Karpas-422 (cell line): ENCODE measurements at regions not wholly inside any gene's neighbourhood (a gene's known extent, or its start where the extent isn't known, plus 50 kb on each side); places are given as distances from the start of the nearest gene placed in this dataset.

Source experiments
- DNase-seq: peaks from one replicate; pipeline ENCODE4 v3.0.0-alpha.2; 2015
- H2AFZ ChIP-seq: fragments of 200-600 bp; sonication (generic); 2 replicates; pipeline ENCODE4 v1.6.1; 2014; ENCODE audit warnings: antibody characterized with exemption, low read length, mixed read lengths
- H3K27ac ChIP-seq: fragments of 200-600 bp; sonication (generic); 2 replicates; pipeline ENCODE4 v1.5.1; 2014; ENCODE audit warnings: mild to moderate bottlenecking, low read length, moderate library complexity
- H3K27me3 ChIP-seq: fragments of 200-600 bp; sonication (generic); 2 replicates; pipeline ENCODE4 v1.6.1; 2014; ENCODE audit warnings: low read length, mixed read lengths
- H3K36me3 ChIP-seq: fragments of 200-600 bp; sonication (generic); 2 replicates; pipeline ENCODE4 v1.6.1; 2014; ENCODE audit warnings: low read length, mixed read lengths; ENCODE audit not compliant: insufficient read depth
- H3K4me1 ChIP-seq: fragments of 200-600 bp; sonication (generic); 2 replicates; pipeline ENCODE4 v1.6.1; 2014; ENCODE audit warnings: mild to moderate bottlenecking, low read length, mixed read lengths
- H3K4me2 ChIP-seq: fragments of 200-600 bp; sonication (generic); 2 replicates; pipeline ENCODE4 v1.6.1; 2014; ENCODE audit warnings: low read length, low read depth, mild to moderate bottlenecking; ENCODE audit not compliant: poor library complexity, severe bottlenecking
- H3K4me3 ChIP-seq: fragments of 200-600 bp; sonication (generic); 2 replicates; pipeline ENCODE4 v1.5.1; 2014; ENCODE audit warnings: mild to moderate bottlenecking, antibody characterized with exemption, low read length, mixed read lengths
- H3K79me2 ChIP-seq: fragments of 200-600 bp; sonication (generic); 2 replicates; pipeline ENCODE4 v1.6.1; 2014; ENCODE audit warnings: mild to moderate bottlenecking, low read length, mixed read lengths
- H3K9ac ChIP-seq: fragments of 200-600 bp; sonication (generic); 2 replicates; pipeline ENCODE4 v1.6.0; 2014; ENCODE audit warnings: low read length
- H3K9me2 ChIP-seq: fragments of 200-600 bp; sonication (generic), shearing (Covaris generic); replicated peaks from 2 replicates; pipeline ENCODE4 v1.6.0; 2014; ENCODE audit warnings: mild to moderate bottlenecking, low read length, moderate library complexity; ENCODE audit not compliant: insufficient read depth
- H3K9me3 ChIP-seq: fragments of 300-700, 200-600 bp; sonication (generic); 2 replicates; pipeline ENCODE4 v1.6.1; 2014; ENCODE audit warnings: low read length, mixed read lengths
- H4K20me1 ChIP-seq: fragments of 200-600 bp; sonication (generic); 2 replicates; pipeline ENCODE4 v1.6.1; 2014; ENCODE audit warnings: mild to moderate bottlenecking, antibody characterized with exemption, low read length, low read depth; ENCODE audit not compliant: insufficient read depth

- Histone ChIP-seq H3K9ac (no peak overlapping the region), H3K4me3 (no peak overlapping the region), H3K9me3 (no peaks in the 10 kb centered on the region), H3K36me3 (no peaks in the 10 kb centered on the region), H4K20me1 (no peaks in the 10 kb centered on the region), H3K4me2 (no peak overlapping the region), H3K79me2 (no peaks in the 10 kb centered on the region), H3K9me2 (no peaks in the 10 kb centered on the region), H2AFZ (no peak overlapping the region), H3K4me1 (no peaks in the 10 kb centered on the region), H3K27ac (no peak overlapping the region), H3K27me3 (no peaks in the 10 kb centered on the region)
- DNase-seq, result no peak
Measured at GRCh38 chr11:27187848-27188621, 147.4 kb downstream of the BBOX1 start.

- no peak for DNase-seq
- Histone ChIP-seq H3K4me2 (no peak overlapping the region), H2AFZ (no peak overlapping the region), H3K27ac (no peak overlapping the region), H3K4me1 (no peaks in the 10 kb centered on the region), H3K9me2 (no peaks in the 10 kb centered on the region), H3K79me2 (no peaks in the 10 kb centered on the region), H3K27me3 (no peaks in the 10 kb centered on the region), H3K36me3 (no peaks in the 10 kb centered on the region), H3K9me3 (no peaks in the 10 kb centered on the region), H3K9ac (no peak overlapping the region), H4K20me1 (no peaks in the 10 kb centered on the region), H3K4me3 (no peak overlapping the region)
Measured at GRCh38 chr11:27187075-27187847, 146.6 kb downstream of the BBOX1 start.

- Histone ChIP-seq H3K27ac (no peak overlapping the region), H3K79me2 (no peaks in the 10 kb centered on the region), H3K9me2 (no peaks in the 10 kb centered on the region), H3K4me2 (no peak overlapping the region), H2AFZ (no peak overlapping the region), H3K4me3 (no peak overlapping the region), H3K9ac (no peak overlapping the region), H3K27me3 (no peaks in the 10 kb centered on the region), H3K4me1 (no peaks in the 10 kb centered on the region), H3K9me3 (no peaks in the 10 kb centered on the region), H4K20me1 (no peaks in the 10 kb centered on the region), H3K36me3 (no peaks in the 10 kb centered on the region)
- no peak for DNase-seq
Measured at GRCh38 chr11:27186580-27186979, 146.0 kb downstream of the BBOX1 start.

GRCh38 chr11:27184458-27185312 is 144.1 kb downstream of the BBOX1 start:
- Histone ChIP-seq H3K9me3 (no peaks in the 10 kb centered on the region), H3K4me3 (no peak overlapping the region), H3K79me2 (no peaks in the 10 kb centered on the region), H4K20me1 (no peaks in the 10 kb centered on the region), H3K9me2 (no peaks in the 10 kb centered on the region), H2AFZ (no peak overlapping the region), H3K4me2 (no peak overlapping the region), H3K27ac (no peak overlapping the region), H3K36me3 (no peaks in the 10 kb centered on the region), H3K9ac (no peak overlapping the region), H3K4me1 (no peaks in the 10 kb centered on the region), H3K27me3 (no peaks in the 10 kb centered on the region)
- no peak for DNase-seq

- H3K9ac ChIP-seq, result no peak overlapping the region
- H3K4me1 ChIP-seq, result no peaks in the 10 kb centered on the region
- H2AFZ ChIP-seq, result no peak overlapping the region
- H3K36me3 ChIP-seq, result no peaks in the 10 kb centered on the region
- no peaks in the 10 kb centered on the region for H3K79me2 ChIP-seq
- no peaks in the 10 kb centered on the region for H3K27me3 ChIP-seq
- DNase-seq, result peak; percentile 79
- H3K4me2 ChIP-seq, result no peak overlapping the region
- no peak overlapping the region for H3K4me3 ChIP-seq
- H4K20me1 ChIP-seq, result no peaks in the 10 kb centered on the region
- no peaks in the 10 kb centered on the region for H3K9me3 ChIP-seq
- no peak overlapping the region for H3K27ac ChIP-seq
- H3K9me2 ChIP-seq, result no peaks in the 10 kb centered on the region
Measured at GRCh38 chr11:27183672-27184457, 143.2 kb downstream of the BBOX1 start.

- H3K4me3 ChIP-seq, result no peak overlapping the region
- H2AFZ ChIP-seq, result no peak overlapping the region
- no peak overlapping the region for H3K27ac ChIP-seq
- H3K9ac ChIP-seq, result no peak overlapping the region
- H3K27me3 ChIP-seq, result no peaks in the 10 kb centered on the region
- H3K4me1 ChIP-seq, result no peaks in the 10 kb centered on the region
- no peaks in the 10 kb centered on the region for H3K79me2 ChIP-seq
- H3K4me2 ChIP-seq, result no peak overlapping the region
- DNase-seq, result no peak
- H3K9me3 ChIP-seq, result no peaks in the 10 kb centered on the region
- no peaks in the 10 kb centered on the region for H3K36me3 ChIP-seq
- no peaks in the 10 kb centered on the region for H3K9me2 ChIP-seq
- no peaks in the 10 kb centered on the region for H4K20me1 ChIP-seq
Measured at GRCh38 chr11:27179334-27179733, 138.7 kb downstream of the BBOX1 start.

GRCh38 chr11:27178859-27179258 is 138.2 kb downstream of the BBOX1 start:
- no peak overlapping the region for H3K27ac ChIP-seq
- H3K27me3 ChIP-seq, result no peaks in the 10 kb centered on the region
- no peak overlapping the region for H3K4me2 ChIP-seq
- no peak overlapping the region for H3K9ac ChIP-seq
- no peaks in the 10 kb centered on the region for H3K9me3 ChIP-seq
- H3K4me1 ChIP-seq, result no peaks in the 10 kb centered on the region
- no peaks in the 10 kb centered on the region for H3K79me2 ChIP-seq
- no peak for DNase-seq
- no peaks in the 10 kb centered on the region for H3K36me3 ChIP-seq
- no peaks in the 10 kb centered on the region for H4K20me1 ChIP-seq
- no peaks in the 10 kb centered on the region for H3K9me2 ChIP-seq
- H3K4me3 ChIP-seq, result no peak overlapping the region
- H2AFZ ChIP-seq, result no peak overlapping the region
